IPS DF 4.7 (cell line): ENCODE measurements at regions not wholly inside any gene's neighbourhood (a gene's known extent, or its start where the extent isn't known, plus 50 kb on each side); places are given as distances from the start of the nearest gene placed in this dataset.
"Not testable (repeated sequence)": the region's sequence is repeated elsewhere in the genome, so short reads cannot be mapped to it uniquely, and the experiment has no call there.

ENCODE experiments used
- DNase-seq: peaks from one replicate; pipeline ENCODE4 v3.0.0-alpha.2; 2013; ENCODE audit warnings: low spot score; ENCODE audit errors: extremely low read depth

DNA sequence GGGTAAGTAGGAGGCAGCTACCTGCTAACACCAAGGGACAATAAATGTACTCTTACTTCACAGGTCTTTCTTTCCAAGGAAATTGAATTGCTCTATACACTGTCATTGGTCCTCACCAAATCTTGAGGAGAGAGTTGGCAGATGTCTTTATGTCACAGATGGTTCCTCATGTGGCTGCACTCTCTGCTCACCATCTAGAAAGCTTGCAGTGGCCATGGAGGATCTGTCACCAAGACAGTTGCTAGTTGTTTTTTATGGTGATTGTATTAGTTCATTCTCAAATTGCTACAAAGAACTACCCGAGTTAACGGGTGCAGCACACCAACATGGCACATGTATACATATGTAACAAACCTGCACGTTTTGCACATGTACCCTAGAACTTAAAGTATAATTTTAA, 613.3 kb downstream of the CENPC start:
- DNase-seq, result not testable (repeated sequence)

DNA sequence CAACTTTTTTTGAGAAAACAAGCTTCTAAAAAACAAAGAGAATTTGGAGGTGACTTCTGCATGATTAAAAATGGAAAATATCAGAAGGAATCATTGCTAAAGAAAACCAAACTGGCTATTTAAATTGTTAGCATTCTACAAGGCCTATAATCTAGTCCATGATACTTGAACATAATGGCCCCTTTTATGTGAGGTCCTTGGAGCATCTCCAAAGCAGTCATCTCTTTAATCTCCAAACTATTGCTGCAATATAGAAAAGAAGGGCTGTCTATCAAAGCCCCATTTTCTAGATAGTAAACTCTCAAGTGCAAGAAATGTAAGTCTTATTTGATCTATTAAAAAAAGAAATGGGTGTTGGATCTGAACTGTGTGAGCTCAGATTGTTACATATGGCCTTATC, 615.1 kb downstream of the CENPC start:
- no peak for DNase-seq

DNA sequence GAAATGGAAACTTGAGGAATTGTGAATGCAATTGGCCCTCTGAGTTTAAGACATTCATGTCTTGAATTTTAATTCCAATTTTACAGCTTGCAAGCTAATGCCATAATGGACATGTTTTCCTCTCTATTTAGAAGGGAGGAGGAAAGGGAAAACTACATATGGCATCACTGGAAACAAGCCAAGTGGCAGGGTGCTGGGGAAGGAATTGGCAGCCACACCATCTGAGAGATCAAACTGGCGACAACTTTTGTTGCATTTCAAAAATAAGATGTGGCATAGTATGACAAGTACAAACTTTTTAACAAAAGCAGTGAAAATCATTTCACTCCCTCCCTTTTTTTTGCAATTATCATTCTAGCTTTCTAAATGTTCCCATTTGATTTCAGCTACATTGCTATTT, 615.6 kb downstream of the CENPC start:
- DNase-seq, result no peak

DNA sequence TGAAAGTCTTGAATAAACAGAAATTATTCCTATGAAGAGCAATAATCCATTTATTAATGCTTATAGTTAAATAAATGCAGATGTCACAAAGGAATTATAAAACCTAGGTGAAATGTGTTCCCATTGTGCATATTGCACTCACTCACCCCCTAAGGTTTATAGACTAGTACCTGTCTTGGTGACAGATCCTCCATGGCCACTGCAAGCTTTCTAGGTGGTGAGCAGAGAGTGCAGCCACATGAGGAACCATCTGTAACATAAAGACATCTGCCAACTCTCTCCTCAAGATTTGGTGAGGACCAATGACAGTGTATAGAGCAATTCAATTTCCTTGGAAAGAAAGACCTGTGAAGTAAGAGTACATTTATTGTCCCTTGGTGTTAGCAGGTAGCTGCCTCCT, 616.4 kb downstream of the CENPC start:
- not testable (repeated sequence) for DNase-seq

DNA sequence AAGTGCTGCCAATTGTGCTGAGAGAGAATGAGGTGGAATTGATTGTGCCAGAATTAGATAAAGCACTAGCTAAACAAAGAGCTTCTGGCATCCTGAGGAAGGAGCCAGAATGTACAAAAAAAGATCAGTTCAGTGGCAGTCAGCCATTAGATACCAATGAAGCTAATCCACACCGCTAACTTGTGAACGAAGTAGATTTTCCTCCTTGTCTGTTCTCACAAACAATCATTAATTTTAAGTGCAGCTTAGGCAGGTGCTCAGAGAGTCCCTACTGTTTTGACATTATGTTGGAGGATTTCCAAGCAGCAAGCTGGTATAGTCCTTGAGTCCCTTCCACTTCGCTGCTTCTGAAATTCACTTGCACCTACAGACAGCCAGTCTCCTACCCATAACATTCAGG, 617.4 kb downstream of the CENPC start:
- DNase-seq, result no peak

DNA sequence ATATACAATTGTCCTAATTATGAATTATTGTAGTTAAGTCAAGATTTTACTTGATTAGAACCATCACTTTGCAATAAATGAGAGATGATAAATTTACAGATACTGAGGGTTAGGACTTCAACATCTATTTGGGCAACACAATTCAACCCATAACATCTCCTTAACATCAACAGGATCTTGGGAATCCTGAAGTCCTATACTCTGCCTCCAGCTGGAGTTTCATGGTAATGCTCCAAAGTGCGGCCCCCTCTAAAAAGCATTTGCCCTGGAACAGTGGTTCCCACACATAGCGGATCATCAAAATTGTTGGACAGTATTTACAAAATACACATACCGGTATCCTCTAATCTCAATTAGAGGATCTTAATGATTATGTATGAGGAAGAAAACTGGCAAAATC, 618.6 kb downstream of the CENPC start:
- no peak for DNase-seq

DNA sequence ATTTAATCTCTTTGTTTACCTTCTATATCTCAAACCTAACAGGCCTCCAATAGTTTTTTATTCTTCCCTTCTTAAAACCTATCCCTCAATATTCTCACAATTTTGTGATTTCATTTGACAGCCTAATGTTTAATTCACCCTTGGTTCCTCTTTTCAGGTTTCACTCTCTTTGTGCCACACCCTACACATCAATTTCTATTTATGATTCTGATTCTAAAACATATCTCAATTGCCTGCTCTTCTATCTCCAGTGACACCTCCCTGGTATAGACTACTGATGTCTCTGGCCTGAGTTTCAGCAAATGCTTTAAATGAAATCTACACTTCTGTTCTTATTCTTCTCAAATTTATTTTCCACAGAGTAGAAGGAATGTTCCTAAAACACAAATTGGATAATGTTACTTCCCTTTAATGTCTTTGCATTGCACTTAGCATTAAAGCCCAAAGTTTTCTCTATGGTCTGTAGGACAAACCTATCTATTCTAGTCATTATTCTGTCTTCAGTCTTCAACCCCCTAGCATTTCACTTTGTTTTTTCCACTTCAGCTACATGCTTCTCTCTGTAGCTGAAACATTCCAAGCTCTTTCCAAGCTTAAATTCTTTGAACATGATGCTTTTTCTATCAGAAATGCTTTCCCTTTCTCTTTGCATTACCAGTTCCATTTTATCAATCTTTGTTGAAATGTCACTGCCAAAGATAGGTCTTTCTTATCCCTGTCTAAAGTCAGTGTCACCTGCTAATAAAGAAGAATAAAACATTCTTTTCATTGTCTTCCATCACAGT, 622.0 kb downstream of the CENPC start:
- no peak for DNase-seq

DNA sequence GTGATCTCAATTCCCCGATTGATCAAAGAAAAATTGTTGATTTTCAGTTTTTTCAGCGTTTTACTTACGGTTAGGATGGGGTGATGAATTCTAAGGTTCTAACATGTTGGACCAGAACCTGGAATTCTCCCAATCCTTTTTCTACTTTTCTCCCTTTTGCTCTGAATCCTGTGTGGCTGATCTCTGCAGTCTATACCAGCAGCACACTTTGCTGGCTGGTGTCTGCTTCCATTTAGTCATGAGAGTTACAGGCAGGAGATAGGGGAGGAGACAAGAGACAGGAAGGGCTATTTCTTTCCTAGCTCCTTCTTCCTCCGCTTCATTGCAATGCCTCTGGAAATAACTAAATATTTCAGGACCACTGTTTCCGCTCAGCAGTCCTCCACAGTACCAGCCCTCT, 623.9 kb downstream of the CENPC start:
- DNase-seq, result no peak

DNA sequence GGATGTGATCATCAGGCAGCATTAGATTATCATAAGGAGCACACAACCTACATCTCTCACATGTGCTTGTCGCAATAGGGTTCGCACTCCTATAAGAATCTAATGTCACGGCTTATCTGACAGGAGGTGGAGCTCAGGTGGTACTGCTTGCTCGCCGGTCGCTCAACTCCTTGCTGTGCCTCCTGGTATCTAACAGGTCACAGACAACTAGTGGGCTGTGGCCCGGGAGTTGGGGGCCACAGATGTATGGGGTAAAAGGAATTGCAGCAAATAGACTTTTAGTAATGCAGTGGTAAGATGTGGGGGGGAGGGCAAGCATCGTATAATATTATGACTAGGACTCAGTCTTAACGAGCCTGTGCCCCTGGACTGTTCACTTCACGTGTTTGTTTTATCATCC, 624.8 kb downstream of the CENPC start:
- no peak for DNase-seq

DNA sequence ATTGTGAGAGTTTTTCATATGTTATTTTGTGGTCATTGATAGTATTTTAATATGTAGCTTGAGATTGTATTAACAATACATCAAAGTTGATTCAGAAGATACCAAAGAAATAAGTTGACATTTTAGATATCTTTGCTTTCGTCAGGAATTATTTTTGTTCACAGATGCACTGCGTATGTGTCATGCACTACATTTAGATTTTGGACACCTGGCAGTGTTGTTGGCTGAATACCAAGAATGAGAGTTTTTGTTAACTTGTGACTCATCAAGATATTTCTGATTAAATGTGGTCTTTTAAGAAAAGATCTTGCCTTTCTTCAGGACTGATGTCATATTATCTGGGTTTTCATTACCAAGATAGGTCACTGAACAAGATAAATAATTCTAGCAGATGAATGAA, 633.4 kb downstream of the CENPC start:
- no peak for DNase-seq

DNA sequence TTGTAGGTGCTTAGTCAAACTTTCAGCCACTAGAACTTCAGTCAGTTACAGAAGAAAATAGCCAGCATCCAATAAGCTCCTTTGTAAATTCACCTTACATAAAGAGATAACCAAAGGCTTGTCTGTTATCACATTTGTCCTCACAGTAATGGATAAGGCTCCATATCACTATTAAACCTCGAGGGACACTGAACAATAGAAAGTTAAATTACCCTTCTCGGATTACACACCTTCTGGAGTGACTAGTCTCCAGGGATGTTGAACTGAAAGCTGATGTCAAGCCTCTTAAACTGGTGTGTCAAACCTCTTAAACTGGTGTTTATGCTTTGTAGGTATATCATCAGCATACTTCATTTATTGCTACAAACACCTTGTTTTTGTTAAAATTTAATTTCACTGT, 639.0 kb downstream of the CENPC start:
- DNase-seq, result no peak

DNA sequence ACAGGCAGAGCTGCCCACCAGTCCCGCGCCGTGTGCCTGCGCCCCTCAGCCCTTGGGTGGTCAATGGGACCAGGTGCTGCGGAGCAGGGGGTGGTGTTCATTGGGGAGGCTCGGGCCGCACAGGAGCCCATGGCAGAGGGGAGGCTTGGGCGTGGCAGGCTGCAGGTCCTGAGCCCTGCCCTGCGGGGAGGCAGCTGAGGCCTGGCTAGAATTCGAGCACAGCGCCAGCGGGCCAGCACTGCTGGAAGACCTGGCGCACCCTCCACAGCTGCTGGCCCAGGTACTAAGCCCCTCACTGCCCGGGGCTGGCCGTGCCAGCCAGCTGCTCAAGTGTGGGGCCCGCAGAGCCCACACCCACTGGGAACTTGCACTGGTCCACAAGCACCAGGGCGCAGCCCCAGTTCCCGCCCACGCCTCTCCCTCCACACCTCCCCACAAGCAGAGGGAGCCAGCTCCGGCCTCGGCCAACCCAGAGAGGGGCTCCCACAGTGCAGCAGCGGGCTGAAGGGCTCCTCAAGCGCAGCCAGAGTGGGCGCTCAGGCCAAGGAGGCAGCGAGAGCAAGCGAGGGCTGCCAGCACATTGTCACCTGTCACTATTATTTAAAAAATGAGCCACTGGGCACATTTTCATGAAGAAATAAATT, 645.8 kb downstream of the CENPC start:
- DNase-seq, result no peak

DNA sequence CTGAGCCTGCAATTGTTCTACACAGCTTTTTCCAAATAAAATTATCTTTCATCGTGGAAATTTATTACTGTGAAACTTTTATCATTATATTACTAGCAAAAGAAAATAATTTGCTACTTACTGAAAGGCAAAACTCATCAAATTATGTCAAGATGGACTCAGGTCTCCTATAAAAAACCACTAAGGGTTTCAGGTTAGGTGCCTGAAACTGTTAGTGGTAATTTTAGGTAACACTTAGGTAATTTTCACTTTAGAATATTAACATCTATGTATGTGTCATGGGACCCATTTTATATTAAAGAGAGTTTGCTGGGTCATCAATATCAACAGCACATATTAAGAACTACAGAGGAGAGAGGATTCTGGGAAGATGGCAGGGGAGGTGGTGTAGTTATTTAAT, 651.5 kb downstream of the CENPC start:
- no peak for DNase-seq

DNA sequence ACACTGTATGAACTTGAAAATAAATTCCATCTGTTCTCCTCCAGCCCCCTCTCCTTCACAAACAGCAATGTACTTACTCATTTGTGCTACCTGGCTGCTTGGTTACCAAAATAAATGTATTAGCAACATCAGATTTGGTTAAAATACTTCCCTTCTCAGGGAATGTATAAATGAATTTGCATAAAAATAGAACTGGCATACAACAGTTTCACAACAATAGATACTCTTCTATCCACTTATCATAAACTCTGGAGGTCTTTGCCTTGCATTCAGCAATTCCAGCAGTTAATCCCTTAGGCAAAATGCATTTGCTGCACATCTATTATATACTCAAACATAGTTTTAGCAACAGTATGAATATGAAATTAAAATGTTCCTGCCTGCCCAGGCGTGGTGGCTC, 658.2 kb downstream of the CENPC start:
- DNase-seq, result no peak

DNA sequence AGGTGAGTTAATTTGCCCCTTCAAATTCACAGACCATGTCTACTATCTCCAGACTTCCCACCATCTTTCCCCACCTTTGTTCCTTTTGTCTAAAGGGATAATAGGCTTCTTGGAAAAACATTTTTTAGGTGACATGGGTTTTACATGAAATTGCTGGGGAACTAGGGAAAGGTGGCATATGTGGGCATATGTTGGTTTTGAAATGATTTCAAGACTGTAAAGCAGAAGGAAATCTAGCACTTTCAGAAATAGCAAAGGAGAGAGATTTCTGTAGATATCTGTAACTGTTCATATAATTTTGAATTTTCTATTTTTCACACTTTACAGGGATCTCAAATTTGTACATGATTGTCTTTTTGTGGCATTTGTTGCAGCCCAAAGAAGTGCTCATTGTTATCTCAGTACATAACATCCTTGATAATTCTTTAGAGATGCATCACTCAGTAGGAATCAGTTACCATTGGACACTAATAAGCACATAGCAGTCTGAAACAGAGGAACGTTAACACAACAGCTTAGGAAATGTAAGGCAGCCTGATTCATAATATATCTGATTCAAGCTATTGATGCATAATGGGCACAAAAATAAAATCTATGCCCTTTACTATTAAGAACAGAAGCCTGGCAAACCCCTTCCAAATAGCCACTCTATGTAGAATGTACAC, 659.7 kb downstream of the CENPC start:
- no peak for DNase-seq

DNA sequence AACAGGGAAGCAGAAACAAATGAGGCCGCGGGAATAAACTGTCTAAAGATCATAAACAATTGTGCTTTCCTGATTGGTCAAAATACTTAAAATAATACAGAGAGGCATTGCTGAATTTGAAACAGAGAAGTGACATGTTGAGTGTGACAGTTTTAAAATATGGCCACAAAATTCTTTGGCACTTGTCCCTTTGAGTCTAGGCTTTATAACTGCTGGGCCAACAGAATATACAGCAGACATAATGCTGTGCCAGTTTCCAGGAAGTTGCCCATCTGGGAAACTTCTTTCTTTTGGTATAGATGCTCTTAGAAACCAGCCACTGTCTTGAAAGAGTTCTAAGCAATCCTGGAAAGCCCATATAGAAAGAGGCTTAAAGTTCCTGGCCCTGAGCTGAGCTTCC, 668.4 kb downstream of the CENPC start:
- no peak for DNase-seq

DNA sequence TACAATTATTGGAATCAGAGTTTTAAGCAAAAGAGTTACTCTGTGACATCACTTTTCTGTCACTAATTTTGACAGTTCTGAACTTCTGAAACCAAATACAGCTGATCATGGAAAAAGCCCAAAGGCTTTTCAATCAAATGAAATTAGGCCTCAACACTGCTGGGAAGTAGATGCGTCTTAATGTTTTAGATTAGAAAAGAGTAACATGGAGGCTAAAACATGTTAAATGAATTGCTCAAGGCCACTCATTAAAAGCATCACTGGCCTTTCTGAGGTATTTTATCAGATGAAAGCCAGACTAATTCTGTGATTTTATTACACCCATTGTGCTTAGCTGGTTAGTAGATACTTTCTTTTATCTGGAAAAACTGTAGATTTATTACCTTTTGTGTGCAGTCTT, 672.6 kb downstream of the CENPC start:
- DNase-seq, result no peak

DNA sequence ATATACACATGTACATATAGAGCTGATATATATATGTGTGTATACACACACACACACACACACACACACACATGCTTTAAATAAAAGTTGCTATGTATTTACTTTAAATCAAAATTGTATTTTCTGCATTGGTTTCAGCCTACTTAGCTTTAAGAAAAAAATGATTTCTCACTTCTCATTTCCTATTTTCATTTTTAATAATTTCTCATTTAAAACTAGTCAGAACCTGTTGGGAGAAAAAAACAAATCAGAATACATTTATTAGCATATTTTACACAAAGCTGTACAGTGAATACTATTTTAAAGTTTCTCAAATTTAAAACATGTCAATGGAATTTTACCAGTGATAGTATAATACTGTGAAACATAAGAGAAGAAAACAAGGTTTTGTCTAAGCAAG, 681.8 kb downstream of the CENPC start:
- DNase-seq, result no peak

DNA sequence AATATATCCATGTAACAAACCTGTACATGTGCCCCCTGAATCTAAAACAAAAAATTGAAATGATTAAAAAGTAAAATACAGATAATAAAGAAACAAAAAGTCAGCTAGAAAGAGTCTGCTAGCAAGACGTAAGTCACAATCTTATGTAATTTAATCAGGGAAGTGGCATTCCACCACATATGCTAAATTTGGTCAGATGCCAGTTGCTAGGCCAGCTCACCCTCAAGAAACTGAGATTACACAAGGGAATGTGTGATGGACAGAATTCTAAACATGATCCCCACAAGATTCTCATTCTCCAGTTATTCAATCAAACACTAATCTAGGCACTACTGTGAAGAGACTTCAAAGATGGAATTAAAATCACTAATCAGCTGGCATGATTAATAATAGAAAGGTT, 689.3 kb downstream of the CENPC start:
- no peak for DNase-seq

DNA sequence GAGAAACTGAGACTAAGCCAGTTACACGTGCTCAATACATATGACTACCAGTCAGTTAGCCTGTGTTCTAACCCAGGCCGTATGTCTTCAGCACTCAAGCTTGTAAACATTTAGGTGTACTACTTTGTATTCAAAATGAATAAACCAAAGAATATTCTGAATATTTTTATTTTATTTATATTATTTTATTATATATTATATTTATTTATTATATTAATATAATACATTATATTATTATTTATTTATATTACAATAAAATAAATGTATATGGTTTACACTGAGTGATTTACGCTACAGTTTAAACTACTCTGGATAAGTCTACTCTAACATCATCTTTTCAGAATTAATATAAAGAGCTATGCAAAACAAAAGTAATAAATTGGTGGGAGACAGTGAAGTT, 691.5 kb downstream of the CENPC start:
- DNase-seq, result no peak

DNA sequence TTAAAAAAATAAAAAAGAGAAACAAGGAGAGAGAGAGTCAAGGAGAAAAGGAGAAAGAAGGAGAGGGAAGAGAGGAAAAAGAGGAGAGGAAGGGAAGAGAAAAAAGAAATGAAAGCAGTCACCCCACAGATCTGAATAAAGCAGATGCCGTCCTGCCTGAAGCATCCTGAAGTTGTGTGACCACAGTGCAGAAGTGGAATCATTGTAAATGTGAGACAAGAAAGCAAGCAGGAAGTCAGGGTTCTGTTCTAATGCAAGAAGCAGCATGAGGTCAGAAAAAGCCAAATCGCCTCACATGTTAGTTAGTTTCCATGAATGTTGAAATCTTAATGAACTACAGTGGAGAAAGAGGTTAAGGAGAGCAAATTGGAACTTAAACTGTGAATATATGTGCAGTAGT, 692.5 kb downstream of the CENPC start:
- DNase-seq, result no peak

DNA sequence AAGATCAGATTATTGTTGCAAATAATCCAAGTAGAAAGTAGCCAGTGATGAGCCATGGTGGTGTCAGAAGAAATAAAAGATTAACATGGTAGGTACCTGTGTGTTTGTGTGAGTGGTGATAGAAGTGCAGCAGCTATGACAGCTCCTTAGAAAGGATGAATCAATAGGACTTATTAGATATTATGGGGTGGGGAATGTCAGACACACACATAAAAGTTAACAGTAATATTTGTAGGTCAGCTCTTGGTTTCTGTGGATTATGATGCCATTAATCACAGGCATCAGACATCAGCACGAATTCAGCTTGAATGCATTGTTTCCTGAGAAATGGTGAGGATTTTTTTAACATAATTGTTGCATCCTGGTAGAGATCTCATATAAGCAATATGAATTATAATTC, 695.7 kb downstream of the CENPC start:
- no peak for DNase-seq

DNA sequence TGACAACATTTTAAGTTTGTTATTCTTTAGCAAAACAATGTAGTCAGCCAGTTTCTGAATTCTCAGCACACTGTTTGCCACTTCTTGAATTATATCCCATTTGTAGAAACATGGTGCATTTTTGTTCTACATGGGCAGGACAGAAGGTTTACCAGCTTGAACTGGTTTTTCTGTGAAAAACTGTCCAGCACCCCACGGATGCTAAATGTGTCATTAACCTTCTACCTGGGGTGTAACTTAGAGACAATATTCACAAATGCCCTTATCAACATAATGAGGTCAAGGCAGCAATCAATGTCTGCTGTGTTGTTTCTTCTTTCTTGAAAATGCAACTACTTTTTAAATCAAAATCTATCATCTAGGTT, 702.6 kb downstream of the CENPC start:
- no peak for DNase-seq
